GM13977 (cell line): ENCODE measurements at regions not wholly inside any gene's neighbourhood (a gene's known extent, or its start where the extent isn't known, plus 50 kb on each side); places are given as distances from the start of the nearest gene placed in this dataset.
A peak's percentile ranks its signal among the peaks of the same experiment; 100 is the strongest.

Source experiments
- DNase-seq: peaks from one replicate; pipeline ENCODE4 v3.0.0; 2012; ENCODE audit warnings: low spot score
- in situ Hi-C: fragments of 300-500 bp; cut with MboI; formaldehyde crosslinking; loops from one replicate; pipeline ENCODE4 v1.12.0; 2022; ENCODE audit warnings: low sequenced_read_pairs, low pct_unique_long_range_greater_than_20kb, mixed read lengths, inconsistent platforms; ENCODE audit not compliant: unreplicated experiment
- TF ChIP-seq, protein P1 (sequence below): IDR thresholded peaks from 2 replicates; pipeline ENCODE4 v1.5.1; 2012; ENCODE audit warnings: mild to moderate bottlenecking, control low read depth; ENCODE audit not compliant: insufficient read depth; ENCODE audit errors: extremely low read depth, missing control alignments

- TF ChIP-seq, protein P1, sequence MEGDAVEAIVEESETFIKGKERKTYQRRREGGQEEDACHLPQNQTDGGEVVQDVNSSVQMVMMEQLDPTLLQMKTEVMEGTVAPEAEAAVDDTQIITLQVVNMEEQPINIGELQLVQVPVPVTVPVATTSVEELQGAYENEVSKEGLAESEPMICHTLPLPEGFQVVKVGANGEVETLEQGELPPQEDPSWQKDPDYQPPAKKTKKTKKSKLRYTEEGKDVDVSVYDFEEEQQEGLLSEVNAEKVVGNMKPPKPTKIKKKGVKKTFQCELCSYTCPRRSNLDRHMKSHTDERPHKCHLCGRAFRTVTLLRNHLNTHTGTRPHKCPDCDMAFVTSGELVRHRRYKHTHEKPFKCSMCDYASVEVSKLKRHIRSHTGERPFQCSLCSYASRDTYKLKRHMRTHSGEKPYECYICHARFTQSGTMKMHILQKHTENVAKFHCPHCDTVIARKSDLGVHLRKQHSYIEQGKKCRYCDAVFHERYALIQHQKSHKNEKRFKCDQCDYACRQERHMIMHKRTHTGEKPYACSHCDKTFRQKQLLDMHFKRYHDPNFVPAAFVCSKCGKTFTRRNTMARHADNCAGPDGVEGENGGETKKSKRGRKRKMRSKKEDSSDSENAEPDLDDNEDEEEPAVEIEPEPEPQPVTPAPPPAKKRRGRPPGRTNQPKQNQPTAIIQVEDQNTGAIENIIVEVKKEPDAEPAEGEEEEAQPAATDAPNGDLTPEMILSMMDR = no peak
- in situ Hi-C loops = loop anchor here (10.0 to 25.0 kb wide), 2 partner anchors 134 to 202 kb away; no protein-coding TSS in a partner anchor
- DNase-seq = no peak
Observed at GRCh38 chr6:156560476-156560875, 216.7 kb upstream of the ARID1B start.

DNA sequence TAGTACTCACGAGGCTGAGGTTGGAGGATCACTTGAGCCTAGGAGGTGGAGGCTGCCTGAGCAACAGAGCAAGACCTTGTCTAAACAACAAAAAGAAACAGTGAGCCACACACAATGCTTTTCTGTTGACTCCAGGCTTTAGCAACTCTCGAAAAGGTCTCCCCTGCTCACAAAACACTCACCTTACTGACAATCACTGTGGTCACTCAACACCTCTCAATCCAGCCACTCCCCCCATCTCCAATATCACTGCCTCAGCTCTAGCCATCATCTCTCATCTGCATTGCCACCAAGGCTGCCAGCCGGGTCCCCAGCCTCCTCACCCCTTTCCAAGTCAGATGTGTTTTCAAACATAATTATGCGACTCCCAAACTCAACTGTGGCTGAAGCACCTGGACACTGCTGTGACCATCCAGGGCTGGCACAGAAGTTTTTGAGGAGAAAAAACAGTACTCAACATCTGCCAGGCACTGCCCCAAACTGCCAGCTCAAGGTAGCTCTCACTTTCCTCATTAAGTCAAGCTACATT lies 218.0 kb upstream of the ARID1B start:
- TF ChIP-seq, protein P1 = no peak
- DNase-seq = no peak
- in situ Hi-C loops = loop anchor here (25.0 kb wide), 1 partner anchor 203 kb away; no protein-coding TSS in a partner anchor

GRCh38 chr6:156557911-156558259 lies 219.3 kb upstream of the ARID1B start:
- in situ Hi-C loops = loop anchor here (25.0 kb wide), 1 partner anchor 204 kb away; no protein-coding TSS in a partner anchor
- TF ChIP-seq, protein P1 = no peak

DNA sequence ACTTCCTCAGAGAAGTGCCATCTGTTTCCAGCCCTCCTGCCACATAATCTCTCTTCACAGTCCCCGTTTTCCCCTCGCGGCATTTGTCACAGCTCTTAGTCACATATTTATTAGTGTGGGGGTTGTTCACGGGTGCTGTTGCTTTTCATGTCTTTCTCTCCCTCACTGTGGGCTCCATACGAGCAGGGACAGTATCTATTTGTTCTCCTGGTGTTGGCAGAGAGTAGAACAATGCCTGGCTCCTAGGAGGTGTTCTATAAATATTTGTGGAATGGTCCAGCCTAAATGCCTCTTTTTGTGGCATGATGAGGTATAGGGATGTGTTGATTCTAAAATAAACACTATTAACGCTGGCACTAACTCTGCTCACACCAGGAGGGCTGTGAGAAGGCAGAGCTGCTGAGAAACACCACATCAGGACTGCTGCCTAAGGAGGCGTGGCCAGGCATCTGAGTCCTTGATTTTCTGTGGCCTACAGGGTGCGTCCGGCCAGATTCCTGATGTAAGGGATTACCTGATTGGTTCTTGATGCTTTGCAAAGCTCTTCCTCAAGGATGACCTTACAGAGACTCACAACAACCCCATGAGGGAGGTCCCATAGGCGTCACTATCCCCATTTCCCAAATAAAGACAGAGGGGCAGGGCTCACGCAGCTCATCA lies 219.8 kb upstream of the ARID1B start:
- TF ChIP-seq, protein P1 = no peak
- DNase-seq = peak; percentile 34
- in situ Hi-C loops = loop anchor here (25.0 kb wide), 1 partner anchor 205 kb away; no protein-coding TSS in a partner anchor

More at GRCh38 chr6:156557911-156558259, 219.3 kb upstream of the ARID1B start:
- DNase-seq = no peak

DNA sequence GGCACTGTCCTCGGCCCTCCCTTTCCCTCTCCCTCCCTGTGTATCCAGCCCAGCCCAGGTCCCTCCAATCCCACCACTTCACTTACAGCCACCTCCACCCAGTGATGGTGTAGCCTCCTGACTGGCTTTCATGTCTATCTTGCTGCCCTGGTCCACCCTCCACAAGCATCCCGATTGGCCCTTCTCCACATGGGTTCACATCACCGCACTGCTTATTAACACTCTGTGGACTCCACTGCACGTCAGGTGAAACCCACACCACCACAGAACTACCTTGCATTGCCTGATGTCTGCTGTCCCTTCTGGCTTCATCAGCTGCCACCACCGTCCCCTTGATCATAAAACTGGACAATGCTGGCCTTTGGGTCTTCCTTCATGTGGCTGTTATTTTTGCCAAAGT lies 220.4 kb upstream of the ARID1B start:
- in situ Hi-C loops = loop anchor here (25.0 kb wide), 1 partner anchor 205 kb away; no protein-coding TSS in a partner anchor
- TF ChIP-seq, protein P1 = no peak

DNA sequence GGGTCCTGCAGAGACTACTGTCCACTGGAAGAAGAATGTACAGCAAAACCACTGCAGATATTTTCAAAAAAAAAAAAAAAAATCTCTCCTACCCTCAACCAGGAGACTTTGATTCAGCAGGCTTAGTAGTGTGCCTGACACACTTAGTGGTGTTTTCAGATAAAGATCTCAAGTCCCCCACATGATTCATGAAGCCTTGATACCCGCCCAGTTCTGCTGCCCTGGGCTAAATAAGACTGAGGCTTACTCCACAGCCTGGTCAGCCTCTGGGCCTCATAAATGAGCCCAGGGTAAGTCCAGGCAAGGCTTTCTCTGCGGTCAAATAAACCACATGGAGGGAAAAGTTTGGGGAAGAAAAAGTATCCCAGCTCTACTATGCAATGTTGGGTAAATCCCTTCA lies 222.1 kb upstream of the ARID1B start:
- TF ChIP-seq, protein P1 = no peak
- no peak for DNase-seq
- in situ Hi-C loops = loop anchor here (25.0 kb wide), 1 partner anchor 207 kb away; no protein-coding TSS in a partner anchor

More for the DNA sequence above, 220.4 kb upstream of the ARID1B start:
- DNase-seq = no peak
